HTR-8/SVneo (cell line): ENCODE measurements at regions not wholly inside any gene's neighbourhood (a gene's known extent, or its start where the extent isn't known, plus 50 kb on each side); places are given as distances from the start of the nearest gene placed in this dataset.
"Not testable (repeated sequence)": the region's sequence is repeated elsewhere in the genome, so short reads cannot be mapped to it uniquely, and the experiment has no call there.

ENCODE experiments used
- DNase-seq: peaks from one replicate; pipeline ENCODE4 v3.0.0; 2011; ENCODE audit warnings: low spot score, mixed read lengths; ENCODE audit not compliant: insufficient read length
- FAIRE-seq: peaks from 2 replicates; lab custom pipeline; 2011; peaks lifted over from hg19 to GRCh38; lab: Jason Lieb, UNC

GRCh38 chr10:62492012-62492869 lies 118.1 kb downstream of the ZNF365 start:
- DNase-seq, result peak; percentile 9
- no peak for FAIRE-seq

- FAIRE-seq, result no peak
- no peak for DNase-seq
Observed at GRCh38 chr10:62492870-62493180, 118.7 kb downstream of the ZNF365 start.

- FAIRE-seq, result no peak
- DNase-seq, result no peak
Observed at GRCh38 chr10:62496925-62497324, 122.8 kb downstream of the ZNF365 start.

- no peak for FAIRE-seq
- no peak for DNase-seq
Observed at GRCh38 chr10:62498271-62498670, 124.1 kb downstream of the ZNF365 start.

GRCh38 chr10:62500116-62500515 lies 125.9 kb downstream of the ZNF365 start:
- FAIRE-seq, result peak; percentile 89
- DNase-seq, result not testable (repeated sequence)

- FAIRE-seq (no peak), DNase-seq (no peak)
Observed at GRCh38 chr10:62501547-62501946, 127.4 kb downstream of the ZNF365 start.

GRCh38 chr10:62502995-62503613 lies 128.9 kb downstream of the ZNF365 start:
- FAIRE-seq (no peak), DNase-seq (no peak)

- FAIRE-seq (no peak), DNase-seq (no peak)
Observed at GRCh38 chr10:62503872-62504271, 129.7 kb downstream of the ZNF365 start.

GRCh38 chr10:62506371-62506770 lies 132.2 kb downstream of the ZNF365 start:
- no peak for FAIRE-seq

GRCh38 chr10:62511238-62511637 lies 137.1 kb downstream of the ZNF365 start:
- DNase-seq (no peak), FAIRE-seq (no peak)

More at GRCh38 chr10:62506371-62506770, 132.2 kb downstream of the ZNF365 start:
- no peak for DNase-seq

GRCh38 chr10:62511656-62512055 lies 137.5 kb downstream of the ZNF365 start:
- no peak for DNase-seq
- no peak for FAIRE-seq

GRCh38 chr10:62512732-62513475 lies 138.7 kb downstream of the ZNF365 start:
- FAIRE-seq (no peak), DNase-seq (no peak)

- FAIRE-seq (no peak), DNase-seq (no peak)
Observed at GRCh38 chr10:62514079-62514693, 140.0 kb downstream of the ZNF365 start.

- DNase-seq (no peak), FAIRE-seq (no peak)
Observed at GRCh38 chr10:62517252-62517651, 143.1 kb downstream of the ZNF365 start.

- no peak for FAIRE-seq
Observed at GRCh38 chr10:62527019-62527827, 153.1 kb downstream of the ZNF365 start.

GRCh38 chr10:62528441-62528840 lies 154.3 kb downstream of the ZNF365 start:
- no peak for DNase-seq
- FAIRE-seq, result no peak

More at GRCh38 chr10:62527019-62527827, 153.1 kb downstream of the ZNF365 start:
- no peak for DNase-seq

GRCh38 chr10:62529396-62529795 lies 155.2 kb downstream of the ZNF365 start:
- FAIRE-seq (no peak), DNase-seq (no peak)

GRCh38 chr10:62534031-62534430 lies 159.9 kb downstream of the ZNF365 start:
- no peak for FAIRE-seq

GRCh38 chr10:62538606-62539005 lies 164.4 kb downstream of the ZNF365 start:
- DNase-seq (no peak), FAIRE-seq (no peak)

More at GRCh38 chr10:62534031-62534430, 159.9 kb downstream of the ZNF365 start:
- DNase-seq, result no peak

- FAIRE-seq, result no peak
- no peak for DNase-seq
Observed at GRCh38 chr10:62540389-62540788, 166.2 kb downstream of the ZNF365 start.
